ENCODE measurements at regions not wholly inside any gene's neighbourhood (a gene's known extent, or its start where the extent isn't known, plus 50 kb on each side); places are given as distances from the start of the nearest gene placed in this dataset.

DNA sequence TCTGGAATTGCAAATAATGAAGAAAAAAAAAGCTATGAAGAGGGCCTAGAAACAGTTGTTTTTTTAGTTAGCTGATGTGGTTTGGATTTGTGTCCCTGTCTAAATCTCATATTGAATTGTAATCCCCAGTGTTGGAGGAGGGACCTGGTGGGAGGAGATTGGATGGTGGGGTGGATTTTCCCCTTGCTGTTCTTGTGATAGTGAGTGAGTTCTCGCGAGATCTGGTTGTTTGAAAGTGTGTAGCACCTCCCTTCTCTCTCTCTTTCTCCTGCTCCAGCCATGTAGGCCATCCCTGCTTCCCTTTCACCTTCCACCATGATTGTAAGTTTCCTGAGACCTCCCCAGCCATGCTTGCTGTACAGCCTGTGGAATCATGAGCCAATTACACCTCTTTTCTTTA, 126.1 kb downstream of the ASCL4 start:
- no peak overlapping the region for H2BK5ac ChIP-seq (ENCODE audit: low read depth, low read length, poor library complexity, severe bottlenecking)
- no peak overlapping the region for H2BK120ac ChIP-seq (ENCODE audit: low read depth, low read length)
- no peaks in the 10 kb centered on the region for H3K79me1 ChIP-seq (ENCODE audit: low read depth in 1 of 2, low read length in 2 of 2)
- H4K8ac ChIP-seq (ENCODE audit: low read depth in 2 of 2, low read length in 2 of 2): no peak overlapping the region
- no peaks in the 10 kb centered on the region for H3K4me1 ChIP-seq (ENCODE audit: control insufficient read depth, insufficient read depth, low read length)
- no TSS peak for BruUV-seq (replicated peaks)
- H3K36me3 ChIP-seq (ENCODE audit: control insufficient read depth, insufficient read depth, low read length): no peaks in the 10 kb centered on the region
- H3K18ac ChIP-seq (ENCODE audit: low read depth, low read length): no peak overlapping the region
- H2BK20ac ChIP-seq (ENCODE audit: low read depth, low read length): no peak overlapping the region
- no peak overlapping the region for H3K4me3 ChIP-seq (ENCODE audit: insufficient read depth, low read depth, low read length)
- H2AK5ac ChIP-seq (ENCODE audit: low read depth, low read length): no peak overlapping the region
- H3K9me3 ChIP-seq (ENCODE audit: control insufficient read depth, insufficient read depth, low read length): no peaks in the 10 kb centered on the region
- ChIA-PET POLR2A (ENCODE audit: unreplicated experiment) (no interaction called here), CTCF (no interaction called here)
- H3K9me1 ChIP-seq (ENCODE audit: insufficient read depth, low read length): no peaks in the 10 kb centered on the region
- H2BK15ac ChIP-seq (ENCODE audit: low read depth, low read length): no peak overlapping the region
- H4K91ac ChIP-seq (ENCODE audit: insufficient read depth, low read depth, low read length): no peak overlapping the region
- H2AK9ac ChIP-seq (replicated peaks; ENCODE audit: low read depth, low read length, poor library complexity): no peak overlapping the region
- H4K5ac ChIP-seq (ENCODE audit: low read depth, low read length): no peak overlapping the region
- intact Hi-C loops (cut with micrococcal nuclease) (no loop called here), dilution Hi-C loops (cut with HindIII; ENCODE audit: low sequenced_read_pairs, unreplicated experiment) (no loop called here), in situ Hi-C loops (cut with MboI; ENCODE audit: low sequenced_read_pairs) (no loop called here)
- H4K20me1 ChIP-seq (ENCODE audit: insufficient read depth, low read length): no peaks in the 10 kb centered on the region
- peaks cover 5% of the 10 kb centered on the region for H3K27me3 ChIP-seq (ENCODE audit: control insufficient read depth, insufficient read depth, low read length)
- no peak overlapping the region for H3K4ac ChIP-seq (ENCODE audit: low read depth, low read length)
- H3K27ac ChIP-seq (ENCODE audit: insufficient read depth, low read length): no peak overlapping the region
- H3K4me2 ChIP-seq (ENCODE audit: low read depth, low read length): no peak overlapping the region
- H3K9ac ChIP-seq (ENCODE audit: low read depth, low read length): no peak overlapping the region
- no peak overlapping the region for H3K14ac ChIP-seq (replicated peaks; ENCODE audit: low read depth, low read length)
- TF ChIP-seq RAD21 (IDR thresholded peaks at IDR 0.05; ENCODE audit: low read length): no peak
- no peak for TF ChIP-seq BHLHE40 (IDR thresholded peaks at IDR 0.05; ENCODE audit: low read depth, low read length)
- no peak overlapping the region for H3K23ac ChIP-seq (ENCODE audit: low read depth, low read length)
- no peak overlapping the region for H2AFZ ChIP-seq (replicated peaks; ENCODE audit: low read length, poor library complexity)
- H3K56ac ChIP-seq (ENCODE audit: extremely low read depth, insufficient read depth, low read length): no peak overlapping the region
- DNase-seq (no peak), ATAC-seq (ENCODE audit: low read depth) (no peak)
- no CpG with 5 or more reads among the region's 2 CpGs for WGBS, 2 experiments (ENCODE audit: extremely low coverage in 2 of 2, insufficient read length in 1 of 2)

All from IMR-90 (cell line).